Adrenal gland (tissue), 5 donors: ENCODE measurements at regions not wholly inside any gene's neighbourhood (a gene's known extent, or its start where the extent isn't known, plus 50 kb on each side); places are given as distances from the start of the nearest gene placed in this dataset.

ENCODE experiments used
- CTCF ChIP-seq, 6 experiments: fragments of 450-650 bp in 4 of 6; fragments of 200-600 bp in 2 of 6; sonication (generic) in 1 of 6; IDR thresholded peaks; 1 replicate in 5 of 6; 2 replicates in 1 of 6; pipeline versions ENCODE4 v1.5.1 to v1.8.0; 2016 to 2021; ENCODE audit warnings: antibody characterized with exemption in 6 of 6, mild to moderate bottlenecking in 2 of 6, moderate library complexity in 1 of 6
- POLR2A ChIP-seq, 2 donors: fragments of 450-650 bp; IDR thresholded peaks; one replicate each; pipeline ENCODE4 v1.6.1; 2017; ENCODE audit warnings: antibody characterized with exemption in 2 of 2, mild to moderate bottlenecking in 2 of 2, moderate library complexity in 1 of 2
- donor health status: DM: no; HTN: no; CAD: no.

- TF ChIP-seq CTCF (IDR thresholded peaks at IDR 0.05), result no peak
- no peak for TF ChIP-seq POLR2A (IDR thresholded peaks at IDR 0.05)
Observed at GRCh38 chr2:46837704-46838103, 77.9 kb downstream of the MCFD2 start.
